Left renal pelvis (tissue), 4 donors: ENCODE measurements at regions not wholly inside any gene's neighbourhood (a gene's known extent, or its start where the extent isn't known, plus 50 kb on each side); places are given as distances from the start of the nearest gene placed in this dataset.
"Not testable (repeated sequence)": the region's sequence is repeated elsewhere in the genome, so short reads cannot be mapped to it uniquely, and the experiment has no call there.

Source experiments
- DNase-seq, 4 donors: peaks; one replicate each; pipeline ENCODE4 v3.0.0-alpha.2; 2013; ENCODE audit warnings: low read depth in 4 of 4, low spot score in 3 of 4

- DNase-seq, result not testable (repeated sequence)
Observed at GRCh38 chr3:130151555-130151954, 69.9 kb downstream of the ALG1L2 start.

- DNase-seq, result not testable (repeated sequence)
Observed at GRCh38 chr3:130153247-130153646, 71.6 kb downstream of the ALG1L2 start.

GRCh38 chr3:130155464-130155863 is 73.8 kb downstream of the ALG1L2 start:
- DNase-seq, result not testable (repeated sequence)

- DNase-seq, result not testable (repeated sequence)
Observed at GRCh38 chr3:130166856-130167255, 85.2 kb downstream of the ALG1L2 start.

- DNase-seq, result not testable (repeated sequence)
Observed at GRCh38 chr3:130175195-130175594, 93.6 kb downstream of the ALG1L2 start.

- DNase-seq, result not testable (repeated sequence)
Observed at GRCh38 chr3:130176476-130177256, 95.0 kb downstream of the ALG1L2 start.

- not testable (repeated sequence) for DNase-seq
Observed at GRCh38 chr3:130178835-130179234, 97.2 kb downstream of the ALG1L2 start.

- DNase-seq, result not testable (repeated sequence)
Observed at GRCh38 chr3:130179353-130179970, 97.8 kb downstream of the ALG1L2 start.

GRCh38 chr3:130182475-130182874 is 100.8 kb downstream of the ALG1L2 start:
- DNase-seq, result not testable (repeated sequence)

GRCh38 chr3:130183689-130184088 is 102.1 kb downstream of the ALG1L2 start:
- DNase-seq, result not testable (repeated sequence)

- DNase-seq, result not testable (repeated sequence)
Observed at GRCh38 chr3:130184152-130185024, 102.8 kb downstream of the ALG1L2 start.

- DNase-seq, result not testable (repeated sequence)
Observed at GRCh38 chr3:130201272-130201671, 119.6 kb downstream of the ALG1L2 start.

GRCh38 chr3:130203633-130204032 is 122.0 kb downstream of the ALG1L2 start:
- not testable (repeated sequence) for DNase-seq

GRCh38 chr3:130227540-130227939 is 117.9 kb upstream of the COL6A5 start:
- DNase-seq, result no peak

- peak in 2 of 4 donors; percentile 16 to 30 for DNase-seq
Observed at GRCh38 chr3:130242850-130243569, 102.5 kb upstream of the COL6A5 start.

- no peak for DNase-seq
Observed at GRCh38 chr3:130243808-130244207, 101.7 kb upstream of the COL6A5 start.

- no peak for DNase-seq
Observed at GRCh38 chr3:130250982-130251381, 94.5 kb upstream of the COL6A5 start.

- no peak for DNase-seq
Observed at GRCh38 chr3:130255442-130255841, 90.0 kb upstream of the COL6A5 start.

GRCh38 chr3:130256821-130257340 is 88.6 kb upstream of the COL6A5 start:
- DNase-seq, result no peak

GRCh38 chr3:130258532-130258952 is 86.9 kb upstream of the COL6A5 start:
- no peak for DNase-seq
